ENCODE measurements at regions not wholly inside any gene's neighbourhood (a gene's known extent, or its start where the extent isn't known, plus 50 kb on each side); places are given as distances from the start of the nearest gene placed in this dataset.
A peak's percentile ranks its signal among the peaks of the same experiment; 100 is the strongest.

DNA sequence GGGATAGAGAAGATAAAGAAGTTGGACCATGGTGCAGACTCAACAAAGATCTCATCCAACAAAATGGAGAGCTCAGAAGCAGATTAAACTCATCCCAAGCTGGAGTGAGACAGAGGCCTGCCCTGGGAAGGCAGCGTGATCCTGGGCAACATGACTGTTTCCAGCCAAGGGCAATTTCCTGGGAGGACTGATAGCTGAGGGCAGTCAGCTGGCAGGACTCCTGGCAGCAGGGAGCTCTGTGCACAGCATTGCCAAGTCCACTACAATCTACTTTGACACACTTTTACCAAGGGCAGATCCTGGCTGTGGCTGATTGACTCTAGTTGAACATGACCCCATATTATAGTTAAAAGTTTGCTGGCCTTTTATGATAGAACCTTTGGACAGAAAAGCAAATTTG, 357.3 kb upstream of the RASGEF1B start:
- no peak for DNase-seq
- H3K36me3 ChIP-seq = no peaks in the 10 kb centered on the region
- no peak overlapping the region for H3K27ac ChIP-seq

GRCh38 chr4:81827577-81828202, 356.0 kb upstream of the RASGEF1B start:
- 0 out of 2 replicates have a peak, but pooled peaks cover 2% of the 10 kb centered on the region for H3K9me3 ChIP-seq (replicated peaks)
- no peaks in the 10 kb centered on the region for H3K4me1 ChIP-seq
- no peak overlapping the region for H3K4me3 ChIP-seq
- no peak for DNase-seq
- no peaks in the 10 kb centered on the region for H3K27me3 ChIP-seq
- no peaks in the 10 kb centered on the region for H3K36me3 ChIP-seq
- no peak overlapping the region for H3K27ac ChIP-seq

More for the DNA sequence above, 357.3 kb upstream of the RASGEF1B start:
- Histone ChIP-seq H3K4me3 (no peak overlapping the region), H3K4me1 (no peaks in the 10 kb centered on the region), H3K27me3 (no peaks in the 10 kb centered on the region), H3K9me3 (replicated peaks) (0 out of 2 replicates have a peak, but pooled peaks cover 2% of the 10 kb centered on the region)

DNA sequence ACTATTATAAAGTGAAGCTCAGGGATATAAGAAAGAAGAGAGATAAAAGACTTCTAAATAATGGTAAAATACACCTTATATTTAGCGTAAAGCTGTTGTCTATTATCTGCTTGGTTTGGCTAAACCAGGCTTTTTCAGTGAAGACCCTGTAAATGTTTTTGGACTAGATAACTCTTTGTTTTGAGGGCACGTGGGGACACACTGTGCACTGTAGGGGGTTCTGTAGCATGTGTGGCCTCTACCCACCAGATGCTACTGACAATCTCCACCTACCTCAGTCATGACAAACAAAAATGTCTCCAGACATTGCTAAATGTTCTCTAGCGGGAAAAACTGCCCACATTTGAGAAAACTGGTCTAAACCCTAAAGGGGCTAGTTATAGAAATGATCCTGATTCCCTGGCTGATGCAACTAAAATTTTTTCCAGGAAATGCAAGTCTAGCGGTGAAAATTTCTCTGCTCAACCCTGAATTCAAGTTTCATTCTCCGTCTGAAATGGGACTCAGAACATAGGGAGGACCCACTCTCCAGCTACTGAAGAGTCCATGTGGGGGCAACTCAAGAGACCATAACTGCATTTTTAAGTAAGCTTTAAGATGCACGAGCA, 355.2 kb upstream of the RASGEF1B start:
- H3K4me3 ChIP-seq = no peak overlapping the region
- 0 out of 2 replicates have a peak, but pooled peaks cover 2% of the 10 kb centered on the region for H3K9me3 ChIP-seq (replicated peaks)
- no peaks in the 10 kb centered on the region for H3K36me3 ChIP-seq
- no peak overlapping the region for H3K27ac ChIP-seq
- no peak for DNase-seq
- no peaks in the 10 kb centered on the region for H3K27me3 ChIP-seq
- H3K4me1 ChIP-seq = no peaks in the 10 kb centered on the region

- DNase-seq = no peak
- Histone ChIP-seq H3K36me3 (no peaks in the 10 kb centered on the region), H3K27ac (no peak overlapping the region)
These were observed 354.6 kb upstream of the RASGEF1B start for GRCh38 chr4:81826335-81826734.

GRCh38 chr4:81818385-81818920, 346.7 kb upstream of the RASGEF1B start:
- H3K4me3 ChIP-seq = no peak overlapping the region

More at GRCh38 chr4:81826335-81826734, 354.6 kb upstream of the RASGEF1B start:
- no peaks in the 10 kb centered on the region for H3K4me1 ChIP-seq
- H3K4me3 ChIP-seq = no peak overlapping the region
- H3K27me3 ChIP-seq = no peaks in the 10 kb centered on the region
- H3K9me3 ChIP-seq (replicated peaks) = 0 out of 2 replicates have a peak, but pooled peaks cover 2% of the 10 kb centered on the region

DNA sequence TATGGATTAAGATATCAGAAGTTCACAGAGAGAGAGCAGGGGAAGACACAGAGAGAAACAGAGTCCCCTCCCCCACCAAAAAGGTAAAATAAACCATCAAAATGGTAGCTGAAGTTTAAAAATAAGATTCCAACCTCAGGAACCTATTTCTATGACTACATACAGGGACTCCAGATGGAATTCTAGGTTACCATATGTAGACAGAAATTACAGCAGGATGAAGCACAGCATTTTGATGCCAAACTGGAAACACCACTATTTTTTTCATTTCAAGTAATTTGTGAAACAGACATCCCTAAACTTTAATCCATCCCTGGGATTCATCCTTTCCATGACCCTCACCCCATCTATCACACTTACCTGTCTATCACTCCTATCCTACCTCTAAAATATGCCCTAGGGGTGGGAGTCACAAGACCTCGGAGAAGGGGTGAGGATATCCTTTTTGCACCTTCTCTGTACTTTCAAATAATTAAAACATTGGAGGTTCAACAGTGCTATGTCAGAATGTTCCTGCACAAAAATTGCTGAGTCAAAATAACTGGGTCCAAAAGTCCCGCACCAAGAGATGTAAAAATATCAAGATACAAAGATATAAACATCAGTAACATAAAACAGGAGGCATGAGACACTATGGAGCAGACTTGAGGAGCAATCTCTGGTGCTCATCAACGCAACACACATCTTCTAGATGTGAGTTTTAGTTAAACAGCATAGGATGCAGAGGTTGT, 344.5 kb upstream of the RASGEF1B start:
- Histone ChIP-seq H3K4me3 (no peak overlapping the region), H3K27ac (no peak overlapping the region), H3K4me1 (no peaks in the 10 kb centered on the region), H3K9me3 (replicated peaks) (no peaks in the 10 kb centered on the region), H3K36me3 (no peaks in the 10 kb centered on the region), H3K27me3 (peaks cover 7% of the 10 kb centered on the region; the same call in 1 of the 2 replicates)
- no peak for DNase-seq

More at GRCh38 chr4:81818385-81818920, 346.7 kb upstream of the RASGEF1B start:
- Histone ChIP-seq H3K4me1 (no peaks in the 10 kb centered on the region), H3K27me3 (peaks cover 7% of the 10 kb centered on the region; the same call in 1 of the 2 replicates), H3K27ac (no peak overlapping the region), H3K9me3 (replicated peaks) (no peaks in the 10 kb centered on the region), H3K36me3 (no peaks in the 10 kb centered on the region)
- DNase-seq = no peak

DNA sequence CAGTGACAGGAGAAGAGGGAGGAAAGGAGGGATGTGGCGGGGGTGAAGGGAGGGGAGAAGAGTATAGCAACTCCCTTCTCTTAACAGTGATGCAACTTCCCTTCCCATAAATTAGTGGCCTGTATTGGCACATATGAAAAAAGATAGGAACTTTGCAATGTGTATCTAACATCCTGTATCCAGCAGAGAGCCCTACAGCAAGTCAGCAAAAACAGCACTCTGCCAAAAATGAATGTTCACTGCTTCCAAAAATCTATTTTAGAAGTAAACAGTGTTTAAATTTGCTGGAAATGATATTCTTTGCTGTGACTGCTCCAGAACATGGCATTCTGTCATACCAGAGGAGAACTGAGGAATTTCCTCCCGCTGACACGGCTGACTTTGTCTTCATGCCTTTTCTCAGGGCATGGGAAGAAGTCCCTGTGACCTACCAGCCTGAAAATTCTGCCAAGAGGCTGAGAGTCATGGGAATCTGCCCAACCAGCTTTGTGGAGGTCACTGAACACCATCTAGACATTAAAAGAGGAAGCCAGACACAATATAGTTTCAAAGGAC, 343.4 kb upstream of the RASGEF1B start:
- Histone ChIP-seq H3K9me3 (replicated peaks) (no peaks in the 10 kb centered on the region), H3K27me3 (peaks cover 7% of the 10 kb centered on the region; the same call in 1 of the 2 replicates), H3K36me3 (no peaks in the 10 kb centered on the region), H3K4me1 (no peaks in the 10 kb centered on the region), H3K4me3 (no peak overlapping the region), H3K27ac (no peak overlapping the region)
- DNase-seq = no peak

DNA sequence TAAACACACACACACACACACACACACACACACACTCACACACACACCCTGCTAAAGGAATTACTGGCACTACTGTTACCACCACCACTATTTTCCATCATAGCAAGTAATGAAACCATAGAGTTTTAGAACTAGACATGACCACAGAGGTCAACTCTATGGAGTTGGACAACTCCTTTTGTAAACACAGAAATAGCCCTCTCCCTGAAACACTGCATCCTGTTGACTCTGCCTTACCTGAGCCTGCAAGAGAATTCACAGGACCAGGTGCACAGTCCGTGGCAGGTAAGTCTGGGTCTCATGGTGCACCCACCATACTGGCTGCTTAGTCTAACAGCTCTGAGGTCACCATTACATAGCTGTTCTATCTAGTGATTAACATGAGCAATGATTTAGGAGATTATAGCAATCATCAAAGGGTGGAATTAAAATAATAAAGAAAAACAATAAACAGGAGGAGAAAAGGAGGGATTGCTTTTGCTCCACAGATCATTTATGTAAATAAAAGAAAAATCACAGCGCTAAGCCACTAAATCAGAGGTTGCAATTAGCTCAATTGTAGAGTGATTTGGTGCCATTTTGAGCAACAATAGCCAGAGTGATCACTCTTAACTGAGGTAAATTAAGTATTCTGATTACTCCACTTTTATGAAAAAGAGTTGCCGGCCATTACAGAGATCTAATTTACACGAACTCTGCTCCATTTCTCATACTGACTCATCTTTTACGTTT, 340.0 kb upstream of the RASGEF1B start:
- no peak overlapping the region for H3K4me3 ChIP-seq
- peaks cover 3% of the 10 kb centered on the region; the same call in 1 of the 2 replicates for H3K4me1 ChIP-seq
- H3K27me3 ChIP-seq = 0 out of 2 replicates have a peak, but pooled peaks cover 5% of the 10 kb centered on the region
- H3K9me3 ChIP-seq (replicated peaks) = no peaks in the 10 kb centered on the region
- DNase-seq = no peak
- no peaks in the 10 kb centered on the region for H3K36me3 ChIP-seq
- no peak overlapping the region for H3K27ac ChIP-seq

- no peak overlapping the region for H3K27ac ChIP-seq
- peaks cover 3% of the 10 kb centered on the region; the same call in 1 of the 2 replicates for H3K4me1 ChIP-seq
- no peaks in the 10 kb centered on the region for H3K36me3 ChIP-seq
- H3K27me3 ChIP-seq = no peaks in the 10 kb centered on the region
- peak in 1 of 2 experiments; percentile 28 for DNase-seq
- H3K4me3 ChIP-seq = no peak overlapping the region
- H3K9me3 ChIP-seq (replicated peaks) = no peaks in the 10 kb centered on the region
These were observed 336.4 kb upstream of the RASGEF1B start for GRCh38 chr4:81808011-81808672.

DNA sequence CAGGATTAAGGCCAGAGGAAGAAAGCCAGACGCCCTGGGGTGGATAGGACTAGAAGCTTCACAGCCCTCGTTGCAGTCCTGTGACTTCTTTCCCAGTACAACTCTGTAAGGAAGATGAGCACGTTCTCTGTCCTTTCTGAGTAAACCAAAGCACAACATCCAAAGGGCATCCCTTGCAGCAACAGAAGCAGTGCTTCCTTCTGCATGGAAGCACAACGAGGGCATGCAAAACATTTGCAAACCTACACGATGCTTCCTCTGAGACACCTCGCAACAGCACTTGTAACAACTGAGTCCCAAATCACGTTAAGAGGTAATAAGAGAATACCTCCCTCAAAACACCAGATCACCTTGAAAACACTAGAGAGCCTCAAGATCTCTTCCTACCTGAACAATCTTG, 335.7 kb upstream of the RASGEF1B start:
- no peak for DNase-seq
- Histone ChIP-seq H3K4me1 (peaks cover 3% of the 10 kb centered on the region; the same call in 1 of the 2 replicates), H3K4me3 (no peak overlapping the region), H3K27ac (no peak overlapping the region), H3K9me3 (replicated peaks) (no peaks in the 10 kb centered on the region), H3K36me3 (no peaks in the 10 kb centered on the region), H3K27me3 (no peaks in the 10 kb centered on the region)

GRCh38 chr4:81806485-81806884, 334.8 kb upstream of the RASGEF1B start:
- Histone ChIP-seq H3K27ac (no peak overlapping the region), H3K4me3 (no peak overlapping the region), H3K27me3 (no peaks in the 10 kb centered on the region), H3K4me1 (peaks cover 3% of the 10 kb centered on the region; the same call in 1 of the 2 replicates), H3K9me3 (replicated peaks) (no peaks in the 10 kb centered on the region), H3K36me3 (no peaks in the 10 kb centered on the region)
- DNase-seq = no peak

DNA sequence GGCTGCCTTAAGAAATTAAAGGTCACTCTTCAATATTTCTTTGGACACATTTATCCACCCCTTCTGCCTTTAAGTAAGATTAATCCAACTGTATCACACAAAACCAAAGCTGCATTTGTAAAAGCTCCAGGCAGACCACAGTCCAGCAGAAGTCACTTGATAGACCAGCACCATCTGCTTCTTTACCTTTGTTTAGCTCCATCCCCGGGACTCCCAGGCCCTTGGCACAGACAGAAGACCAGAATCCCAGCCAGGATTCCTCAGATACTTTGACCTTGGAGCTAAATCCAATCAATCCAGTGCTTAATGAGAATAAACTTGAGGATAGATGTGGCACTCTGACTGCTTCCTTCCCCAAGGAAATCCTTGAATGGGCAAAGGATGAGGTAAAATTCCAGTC, 333.1 kb upstream of the RASGEF1B start:
- DNase-seq = no peak
- Histone ChIP-seq H3K27ac (no peak overlapping the region), H3K9me3 (replicated peaks) (no peaks in the 10 kb centered on the region), H3K36me3 (no peaks in the 10 kb centered on the region), H3K4me1 (peaks cover 3% of the 10 kb centered on the region; the same call in 1 of the 2 replicates), H3K27me3 (no peaks in the 10 kb centered on the region), H3K4me3 (no peak overlapping the region)

DNA sequence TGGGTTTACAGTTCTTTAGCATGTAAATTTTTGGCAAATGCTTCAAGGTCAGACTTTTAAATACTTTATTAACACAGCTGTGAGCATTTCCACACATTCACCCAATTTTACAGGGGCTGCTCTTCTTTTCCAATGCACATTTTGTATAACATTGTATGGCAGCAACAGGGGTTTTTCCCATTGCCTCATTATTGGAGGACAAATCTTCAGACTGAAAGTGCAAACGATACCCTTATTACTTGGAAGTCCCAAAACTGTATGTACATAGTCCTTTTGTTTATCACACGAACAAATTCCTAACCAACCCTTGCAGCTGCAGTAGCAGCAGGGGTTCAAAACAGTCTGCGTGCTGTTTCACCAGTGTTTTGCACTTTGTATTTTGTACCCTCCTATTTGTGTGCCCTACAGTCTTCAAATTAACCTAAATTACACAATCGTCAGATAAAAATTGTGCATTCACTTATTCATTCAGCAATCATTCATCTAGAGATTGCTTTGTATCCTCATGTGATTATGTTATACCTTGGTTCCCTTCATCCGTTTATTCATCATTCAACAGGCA, 330.7 kb upstream of the RASGEF1B start:
- Histone ChIP-seq H3K27me3 (no peaks in the 10 kb centered on the region), H3K9me3 (replicated peaks) (no peaks in the 10 kb centered on the region), H3K4me3 (no peak overlapping the region), H3K4me1 (no peaks in the 10 kb centered on the region), H3K36me3 (no peaks in the 10 kb centered on the region), H3K27ac (no peak overlapping the region)
- no peak for DNase-seq
